DND-41 (cell line): ENCODE measurements at regions not wholly inside any gene's neighbourhood (a gene's known extent, or its start where the extent isn't known, plus 50 kb on each side); places are given as distances from the start of the nearest gene placed in this dataset.

Source experiments
- ATAC-seq: fragments of 200-7000 bp; cut with Tn5 transposase; 3 replicates; pipeline ENCODE4 v1.9.1; 2021; ENCODE audit warnings: low read depth; ENCODE audit not compliant: insufficient read depth
- DNase-seq: peaks from one replicate; pipeline ENCODE4 v3.0.0-alpha.2; 2020
- H2AFZ ChIP-seq: 2 replicates; pipeline ENCODE4 v1.6.0; 2012; ENCODE audit warnings: low read depth, low read length
- H3K27ac ChIP-seq: 2 replicates; pipeline ENCODE4 v1.5.1; 2012; ENCODE audit warnings: low read length, inconsistent platforms
- H3K27me3 ChIP-seq: fragments of 200-600 bp; sonication (generic); 2 replicates; pipeline ENCODE4 v1.6.0; 2012; ENCODE audit warnings: low read length, mild to moderate bottlenecking, inconsistent platforms; ENCODE audit not compliant: insufficient read depth, poor library complexity
- H3K36me3 ChIP-seq: 2 replicates; pipeline ENCODE4 v1.5.1; 2012; ENCODE audit warnings: low read length, inconsistent platforms; ENCODE audit not compliant: insufficient read depth
- H3K4me1 ChIP-seq: 2 replicates; pipeline ENCODE4 v1.5.1; 2012; ENCODE audit warnings: mild to moderate bottlenecking, low read length; ENCODE audit not compliant: insufficient read depth
- H3K4me2 ChIP-seq: 2 replicates; pipeline ENCODE4 v1.6.0; 2012; ENCODE audit warnings: mild to moderate bottlenecking, moderate library complexity, low read length, inconsistent platforms; ENCODE audit not compliant: insufficient read depth
- H3K4me3 ChIP-seq, 2 experiments: fragments of 200-600 bp in 1 of 2; shearing (Covaris generic) in 1 of 2; 2 replicates each; pipeline ENCODE4 v1.5.1; 2012 to 2016; ENCODE audit warnings: inconsistent platforms in 2 of 2, low read length in 2 of 2, mild to moderate bottlenecking in 2 of 2, low read depth in 1 of 2, moderate library complexity in 1 of 2
- H3K79me2 ChIP-seq: 2 replicates; pipeline ENCODE4 v1.6.0; 2012; ENCODE audit warnings: low read length, inconsistent platforms; ENCODE audit not compliant: insufficient read depth
- H3K9ac ChIP-seq: 2 replicates; pipeline ENCODE4 v1.6.0; 2012; ENCODE audit warnings: low read depth, mild to moderate bottlenecking, inconsistent platforms, low read length, moderate library complexity
- H3K9me3 ChIP-seq: 2 replicates; pipeline ENCODE4 v1.5.1; 2012; ENCODE audit warnings: low read length, moderate library complexity, mild to moderate bottlenecking, inconsistent platforms; ENCODE audit not compliant: insufficient read depth, severe bottlenecking
- H4K20me1 ChIP-seq: 2 replicates; pipeline ENCODE4 v1.6.0; 2012; ENCODE audit warnings: low read length; ENCODE audit not compliant: insufficient read depth
- CTCF ChIP-seq: IDR thresholded peaks from 2 replicates; pipeline ENCODE4 v1.5.1; 2012; ENCODE audit warnings: borderline replicate concordance, low read length, moderate library complexity, mild to moderate bottlenecking; ENCODE audit not compliant: poor library complexity, severe bottlenecking; ENCODE audit errors: extremely low read depth
- EZH2 ChIP-seq: IDR thresholded peaks from 3 replicates; pipeline ENCODE4 v1.6.1; 2012; ENCODE audit warnings: borderline replicate concordance, low read depth, mild to moderate bottlenecking, moderate library complexity, low read length, inconsistent platforms; ENCODE audit not compliant: severe bottlenecking

- H4K20me1 ChIP-seq, result no peaks in the 10 kb centered on the region
- H3K4me2 ChIP-seq, result no peak overlapping the region
- no peak for DNase-seq
- H3K79me2 ChIP-seq, result no peaks in the 10 kb centered on the region
- H3K4me1 ChIP-seq, result no peaks in the 10 kb centered on the region
- no peak overlapping the region for H3K27ac ChIP-seq
- H3K4me3 ChIP-seq, result no peak overlapping the region
- no peaks in the 10 kb centered on the region for H3K27me3 ChIP-seq
- no peak for ATAC-seq
- H3K9ac ChIP-seq, result no peak overlapping the region
- H2AFZ ChIP-seq, result no peak overlapping the region
- peaks cover 3% of the 10 kb centered on the region for H3K9me3 ChIP-seq
- TF ChIP-seq EZH2 (no peak), CTCF (no peak)
- H3K36me3 ChIP-seq, result no peaks in the 10 kb centered on the region
These were observed 107.8 kb downstream of the SIK1 start for GRCh38 chr21:43318841-43319781.

DNA sequence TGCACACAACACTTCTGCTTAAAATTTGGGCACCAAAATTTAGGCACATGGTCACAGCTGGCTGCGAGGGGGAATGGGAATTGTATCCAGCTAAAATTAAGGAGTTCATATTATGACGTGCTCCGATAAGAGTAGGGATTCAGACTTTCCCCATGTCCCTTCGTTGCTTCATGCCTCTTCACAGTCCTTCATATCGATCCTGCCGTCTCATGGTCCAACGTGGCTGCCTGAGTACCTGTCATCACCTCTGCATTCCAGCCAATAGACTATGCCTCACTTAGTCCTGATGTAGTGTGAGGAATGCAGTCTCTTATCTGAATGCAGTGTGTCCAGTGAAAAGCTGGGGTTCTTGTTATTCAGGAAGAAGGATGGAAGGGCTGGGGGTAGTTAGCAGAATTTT is 108.6 kb downstream of the SIK1 start:
- ATAC-seq (no peak), DNase-seq (no peak)
- H3K4me2 ChIP-seq, result no peak overlapping the region
- TF ChIP-seq CTCF, result no peak
- no peak for TF ChIP-seq EZH2
- H3K27ac ChIP-seq, result no peak overlapping the region
- H3K9me3 ChIP-seq, result peaks cover 3% of the 10 kb centered on the region
- H3K9ac ChIP-seq, result no peak overlapping the region
- H4K20me1 ChIP-seq, result no peaks in the 10 kb centered on the region
- H2AFZ ChIP-seq, result no peak overlapping the region
- no peaks in the 10 kb centered on the region for H3K36me3 ChIP-seq
- H3K79me2 ChIP-seq, result no peaks in the 10 kb centered on the region
- no peaks in the 10 kb centered on the region for H3K27me3 ChIP-seq
- H3K4me3 ChIP-seq, result no peak overlapping the region
- no peaks in the 10 kb centered on the region for H3K4me1 ChIP-seq

DNA sequence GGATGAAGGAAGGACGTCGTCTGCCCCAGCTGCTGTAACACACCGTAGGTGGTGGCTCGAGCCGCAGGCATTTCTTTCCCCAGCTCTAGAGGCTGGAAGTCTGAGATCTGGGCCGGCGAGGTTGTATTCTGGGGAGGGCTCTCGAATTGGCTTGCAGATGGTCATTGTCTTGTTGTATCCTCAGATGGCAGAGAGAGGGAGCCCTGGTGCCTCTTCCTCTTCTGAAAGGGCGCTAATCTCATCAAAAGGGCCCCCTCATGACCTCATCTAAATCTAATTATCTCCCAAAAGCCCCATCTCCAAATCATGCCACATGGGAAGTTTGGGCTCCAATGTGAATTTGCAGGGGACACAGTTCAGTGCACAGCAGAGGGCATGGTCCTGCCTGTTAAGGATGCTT is 109.0 kb downstream of the SIK1 start:
- TF ChIP-seq CTCF (peak; percentile 13), EZH2 (no peak)
- H4K20me1 ChIP-seq, result no peaks in the 10 kb centered on the region
- DNase-seq, result no peak

More for the DNA sequence above, 109.0 kb downstream of the SIK1 start:
- H3K27ac ChIP-seq, result no peak overlapping the region
- no peaks in the 10 kb centered on the region for H3K4me1 ChIP-seq
- H3K4me2 ChIP-seq, result no peak overlapping the region
- H3K9me3 ChIP-seq, result peaks cover 3% of the 10 kb centered on the region
- no peak for ATAC-seq
- H3K79me2 ChIP-seq, result no peaks in the 10 kb centered on the region
- H2AFZ ChIP-seq, result no peak overlapping the region
- H3K36me3 ChIP-seq, result no peaks in the 10 kb centered on the region
- no peak overlapping the region for H3K9ac ChIP-seq
- no peak overlapping the region for H3K4me3 ChIP-seq
- H3K27me3 ChIP-seq, result no peaks in the 10 kb centered on the region
